ENCODE measurements at regions not wholly inside any gene's neighbourhood (a gene's known extent, or its start where the extent isn't known, plus 50 kb on each side); places are given as distances from the start of the nearest gene placed in this dataset.
A peak's percentile ranks its signal among the peaks of the same experiment; 100 is the strongest.

DNA sequence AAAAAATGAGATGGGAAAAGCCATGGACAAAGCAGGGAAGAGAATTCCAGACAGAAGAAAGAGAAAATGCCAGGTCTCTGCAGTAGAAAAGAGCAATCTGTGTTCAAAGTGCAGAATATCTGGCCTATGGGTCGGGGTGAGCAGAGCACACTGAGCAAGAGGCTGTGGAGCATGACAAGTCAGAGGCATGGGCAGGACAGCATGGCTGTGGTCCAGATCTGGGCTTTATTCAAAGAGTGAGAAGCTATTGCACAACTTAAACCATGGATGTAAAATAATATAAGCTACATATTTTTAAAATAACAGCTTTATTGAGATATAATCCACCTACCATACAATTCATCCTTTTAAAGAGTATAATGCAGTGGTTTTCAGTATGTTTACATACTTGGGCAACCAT lies 133.1 kb upstream of the SPDL1 start:
- Histone ChIP-seq H3K4me3 (ENCODE audit: extremely low read depth, insufficient read depth, low read length, poor library complexity, severe bottlenecking) (no peak overlapping the region), H3K9me3 (ENCODE audit: control insufficient read depth, low read length) (no peaks in the 10 kb centered on the region), H3K36me3 (ENCODE audit: control insufficient read depth, insufficient read depth, low read length) (no peaks in the 10 kb centered on the region), H3K27ac (ENCODE audit: low read depth, low read length, severe bottlenecking) (no peak overlapping the region), H3K4me1 (ENCODE audit: control insufficient read depth, insufficient read depth, low read length, poor library complexity, severe bottlenecking) (no peaks in the 10 kb centered on the region)
- 83 to 88% methylated on average over 1 of the region's 1 CpG for WGBS, 2 experiments (ENCODE audit: insufficient coverage in 2 of 2)

DNA sequence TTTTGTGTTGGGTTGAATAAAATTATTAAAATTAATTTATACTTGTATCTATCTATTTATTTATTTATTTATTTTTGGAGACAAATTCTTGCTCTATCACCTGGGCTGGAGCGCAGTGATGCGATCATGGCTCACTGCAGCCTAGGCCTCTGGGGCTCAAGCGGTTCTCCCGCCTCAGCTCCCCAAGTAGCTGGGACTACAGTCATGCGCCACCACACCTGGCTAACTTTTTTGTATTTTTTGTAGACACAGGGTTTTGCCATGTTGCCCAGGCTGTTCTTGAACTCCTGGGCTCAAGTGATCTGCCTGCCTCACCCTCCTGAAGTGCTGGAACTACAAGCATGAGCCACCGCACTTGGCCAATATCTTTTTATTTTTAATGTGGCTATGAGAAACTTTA lies 134.7 kb upstream of the SPDL1 start:
- H3K4me1 ChIP-seq (ENCODE audit: control insufficient read depth, insufficient read depth, low read length, poor library complexity, severe bottlenecking): no peaks in the 10 kb centered on the region
- no peaks in the 10 kb centered on the region for H3K36me3 ChIP-seq (ENCODE audit: control insufficient read depth, insufficient read depth, low read length)
- H3K4me3 ChIP-seq (ENCODE audit: extremely low read depth, insufficient read depth, low read length, poor library complexity, severe bottlenecking): no peak overlapping the region
- no peaks in the 10 kb centered on the region for H3K9me3 ChIP-seq (ENCODE audit: control insufficient read depth, low read length)
- H3K27ac ChIP-seq (ENCODE audit: low read depth, low read length, severe bottlenecking): no peak overlapping the region
- WGBS, 2 experiments (ENCODE audit: insufficient coverage in 2 of 2): 97% methylated on average over 5 of the region's 6 CpGs

GRCh38 chr5:169445191-169445590 lies 138.4 kb upstream of the SPDL1 start:
- Histone ChIP-seq H3K4me1 (ENCODE audit: control insufficient read depth, insufficient read depth, low read length, poor library complexity, severe bottlenecking) (peaks cover 20% of the 10 kb centered on the region), H3K9me3 (ENCODE audit: control insufficient read depth, low read length) (no peaks in the 10 kb centered on the region), H3K27ac (ENCODE audit: low read depth, low read length, severe bottlenecking) (no peak overlapping the region), H3K36me3 (ENCODE audit: control insufficient read depth, insufficient read depth, low read length) (no peaks in the 10 kb centered on the region), H3K4me3 (ENCODE audit: extremely low read depth, insufficient read depth, low read length, poor library complexity, severe bottlenecking) (no peak overlapping the region)
- 84 to 88% methylated on average over 1 to 2 of the region's 2 CpGs for WGBS, 2 experiments (ENCODE audit: insufficient coverage in 2 of 2)

GRCh38 chr5:169442913-169443784 lies 140.4 kb upstream of the SPDL1 start:
- 84 to 91% methylated on average over 6 to 7 of the region's 9 CpGs for WGBS, 2 experiments (ENCODE audit: insufficient coverage in 2 of 2)
- no peak overlapping the region for H3K4me3 ChIP-seq (ENCODE audit: extremely low read depth, insufficient read depth, low read length, poor library complexity, severe bottlenecking)
- no peaks in the 10 kb centered on the region for H3K9me3 ChIP-seq (ENCODE audit: control insufficient read depth, low read length)
- peak overlapping the region; percentile 50 for H3K27ac ChIP-seq (ENCODE audit: low read depth, low read length, severe bottlenecking)
- H3K36me3 ChIP-seq (ENCODE audit: control insufficient read depth, insufficient read depth, low read length): no peaks in the 10 kb centered on the region
- H3K4me1 ChIP-seq (ENCODE audit: control insufficient read depth, insufficient read depth, low read length, poor library complexity, severe bottlenecking): peaks cover 20% of the 10 kb centered on the region

DNA sequence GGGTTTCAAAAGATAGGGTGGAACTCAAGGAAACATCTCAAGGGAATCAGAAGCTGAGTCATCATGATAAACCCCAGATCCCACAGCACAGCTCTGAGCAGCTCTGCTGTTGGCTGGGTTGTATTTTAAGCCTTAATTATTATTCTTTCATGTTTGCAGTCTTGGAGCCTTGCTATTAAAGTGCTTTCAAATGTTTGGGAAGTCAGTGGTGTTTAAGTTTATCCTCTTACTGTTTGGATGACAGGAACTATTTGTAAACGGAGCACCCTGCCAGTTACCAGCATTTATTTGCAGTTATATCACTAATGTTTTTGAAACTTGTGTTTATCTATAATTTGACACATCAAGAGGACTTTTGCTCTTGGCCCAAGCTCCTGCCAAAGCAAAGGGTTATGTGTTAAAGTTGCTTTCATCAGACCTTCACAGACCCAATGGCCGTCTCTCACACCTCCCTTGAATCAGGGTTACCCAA lies 141.1 kb upstream of the SPDL1 start:
- Histone ChIP-seq H3K36me3 (ENCODE audit: control insufficient read depth, insufficient read depth, low read length) (no peaks in the 10 kb centered on the region), H3K4me3 (ENCODE audit: extremely low read depth, insufficient read depth, low read length, poor library complexity, severe bottlenecking) (no peak overlapping the region), H3K27ac (ENCODE audit: low read depth, low read length, severe bottlenecking) (peak overlapping the region; percentile 50), H3K4me1 (ENCODE audit: control insufficient read depth, insufficient read depth, low read length, poor library complexity, severe bottlenecking) (peaks cover 20% of the 10 kb centered on the region), H3K9me3 (ENCODE audit: control insufficient read depth, low read length) (no peaks in the 10 kb centered on the region)
- WGBS, 2 experiments (ENCODE audit: insufficient coverage in 2 of 2): no CpG with 5 or more reads among the region's 2 CpGs

- H3K4me1 ChIP-seq (ENCODE audit: control insufficient read depth, insufficient read depth, low read length, poor library complexity, severe bottlenecking): peaks cover 20% of the 10 kb centered on the region
- H3K4me3 ChIP-seq (ENCODE audit: extremely low read depth, insufficient read depth, low read length, poor library complexity, severe bottlenecking): no peak overlapping the region
- H3K9me3 ChIP-seq (ENCODE audit: control insufficient read depth, low read length): no peaks in the 10 kb centered on the region
- H3K27ac ChIP-seq (ENCODE audit: low read depth, low read length, severe bottlenecking): no peak overlapping the region
- WGBS, 2 experiments (ENCODE audit: insufficient coverage in 2 of 2): 100% methylated on average over 2 of the region's 3 CpGs
- no peaks in the 10 kb centered on the region for H3K36me3 ChIP-seq (ENCODE audit: control insufficient read depth, insufficient read depth, low read length)
Measured at GRCh38 chr5:169440107-169440705, 139.3 kb upstream of the SLIT3 start.

DNA sequence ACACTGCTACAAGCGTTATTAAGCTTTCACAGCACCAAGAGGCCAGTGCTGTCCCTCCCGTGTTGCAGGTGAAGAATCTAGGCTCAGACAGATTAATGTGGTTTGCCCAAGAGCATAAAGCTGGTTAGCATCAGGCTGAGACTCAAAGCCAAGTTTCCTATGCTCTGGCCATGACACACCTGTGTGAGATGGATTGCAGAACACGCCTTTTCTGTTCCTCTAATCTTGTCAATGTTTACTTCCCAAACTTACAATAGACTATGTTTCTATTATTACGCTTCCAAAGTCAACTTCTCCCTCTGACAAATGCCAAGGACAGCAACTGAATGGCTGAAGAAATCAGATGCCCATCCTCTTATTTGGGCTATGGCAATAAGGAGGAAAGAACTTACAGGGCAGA lies 138.4 kb upstream of the SLIT3 start:
- H3K4me3 ChIP-seq (ENCODE audit: extremely low read depth, insufficient read depth, low read length, poor library complexity, severe bottlenecking): no peak overlapping the region
- no peak overlapping the region for H3K27ac ChIP-seq (ENCODE audit: low read depth, low read length, severe bottlenecking)
- no peaks in the 10 kb centered on the region for H3K36me3 ChIP-seq (ENCODE audit: control insufficient read depth, insufficient read depth, low read length)
- 83 to 97% methylated on average over 3 to 4 of the region's 4 CpGs for WGBS, 2 experiments (ENCODE audit: insufficient coverage in 2 of 2)
- H3K4me1 ChIP-seq (ENCODE audit: control insufficient read depth, insufficient read depth, low read length, poor library complexity, severe bottlenecking): peaks cover 20% of the 10 kb centered on the region
- no peaks in the 10 kb centered on the region for H3K9me3 ChIP-seq (ENCODE audit: control insufficient read depth, low read length)

DNA sequence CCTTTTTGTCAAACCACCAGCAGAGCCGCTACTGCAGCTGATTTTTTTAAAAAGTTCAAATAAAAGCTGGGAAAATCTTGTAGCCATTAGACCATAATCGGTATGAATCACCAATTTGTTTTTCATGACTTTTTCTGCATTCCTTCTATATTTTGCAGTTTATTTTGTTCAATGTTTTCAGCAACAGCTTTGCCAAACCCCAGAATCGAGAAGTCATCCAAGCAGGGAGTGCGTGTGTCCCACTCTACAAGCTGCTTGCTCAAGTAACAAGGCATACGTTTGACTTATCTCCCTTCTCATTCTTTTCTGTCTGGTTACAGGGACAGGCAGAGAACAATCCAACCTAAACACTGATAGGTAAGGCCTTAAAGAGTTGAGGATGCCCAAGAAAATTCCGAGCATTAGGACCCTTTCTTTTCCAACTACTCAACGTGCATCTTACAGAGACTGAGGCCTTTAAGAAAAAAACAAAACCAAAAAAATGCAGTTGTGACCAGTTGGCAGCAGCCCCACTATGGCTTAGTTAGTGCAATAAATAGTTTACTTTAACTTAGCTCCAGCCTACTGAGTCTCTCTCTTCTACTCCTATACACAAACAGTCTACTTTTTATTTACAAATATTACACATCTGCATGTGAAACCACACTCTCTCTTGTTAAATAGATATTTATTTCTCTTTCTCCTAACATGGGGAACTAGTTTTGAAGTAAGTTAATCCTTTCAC lies 134.7 kb upstream of the SLIT3 start:
- whole genome bisulfite sequencing, 2 experiments (ENCODE audit: insufficient coverage in 2 of 2): 87 to 94% methylated on average over 4 to 6 of the region's 7 CpGs
- Histone ChIP-seq H3K4me3 (ENCODE audit: extremely low read depth, insufficient read depth, low read length, poor library complexity, severe bottlenecking) (no peak overlapping the region), H3K4me1 (ENCODE audit: control insufficient read depth, insufficient read depth, low read length, poor library complexity, severe bottlenecking) (peaks cover 14% of the 10 kb centered on the region), H3K9me3 (ENCODE audit: control insufficient read depth, low read length) (no peaks in the 10 kb centered on the region), H3K36me3 (ENCODE audit: control insufficient read depth, insufficient read depth, low read length) (no peaks in the 10 kb centered on the region), H3K27ac (ENCODE audit: low read depth, low read length, severe bottlenecking) (no peak overlapping the region)

GRCh38 chr5:169433221-169433651 lies 132.3 kb upstream of the SLIT3 start:
- Histone ChIP-seq H3K4me1 (ENCODE audit: control insufficient read depth, insufficient read depth, low read length, poor library complexity, severe bottlenecking) (peaks cover 19% of the 10 kb centered on the region), H3K27ac (ENCODE audit: low read depth, low read length, severe bottlenecking) (peak overlapping the region; percentile 32), H3K36me3 (ENCODE audit: control insufficient read depth, insufficient read depth, low read length) (no peaks in the 10 kb centered on the region), H3K9me3 (ENCODE audit: control insufficient read depth, low read length) (no peaks in the 10 kb centered on the region), H3K4me3 (ENCODE audit: extremely low read depth, insufficient read depth, low read length, poor library complexity, severe bottlenecking) (no peak overlapping the region)
- 90 to 92% methylated on average over 5 of the region's 5 CpGs for WGBS, 2 experiments (ENCODE audit: insufficient coverage in 2 of 2)

DNA sequence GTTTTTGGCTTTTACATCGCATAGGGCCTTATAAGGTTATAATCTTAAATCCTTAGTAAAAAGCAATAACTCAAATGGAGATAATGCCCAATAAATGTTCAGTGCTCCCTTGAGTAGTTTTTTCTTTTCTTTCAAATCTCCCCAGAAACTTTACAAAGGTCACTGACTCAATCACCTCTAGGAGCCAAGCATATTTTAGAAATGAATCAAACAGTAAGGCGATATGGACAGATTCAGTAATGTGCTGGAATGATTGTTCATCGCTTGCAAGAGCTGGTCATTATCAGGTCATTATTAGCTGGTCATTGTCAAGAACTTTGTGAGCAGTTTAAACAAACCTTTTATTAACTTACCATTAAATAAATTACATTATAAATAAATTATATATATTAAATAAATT lies 130.4 kb upstream of the SLIT3 start:
- peaks cover 19% of the 10 kb centered on the region for H3K4me1 ChIP-seq (ENCODE audit: control insufficient read depth, insufficient read depth, low read length, poor library complexity, severe bottlenecking)
- no CpG with 5 or more reads among the region's 3 CpGs for WGBS, 2 experiments (ENCODE audit: insufficient coverage in 2 of 2)
- no peaks in the 10 kb centered on the region for H3K9me3 ChIP-seq (ENCODE audit: control insufficient read depth, low read length)
- no peak overlapping the region for H3K27ac ChIP-seq (ENCODE audit: low read depth, low read length, severe bottlenecking)
- H3K36me3 ChIP-seq (ENCODE audit: control insufficient read depth, insufficient read depth, low read length): no peaks in the 10 kb centered on the region
- H3K4me3 ChIP-seq (ENCODE audit: extremely low read depth, insufficient read depth, low read length, poor library complexity, severe bottlenecking): no peak overlapping the region

All from mesodermal cell (in vitro differentiated cells).